ENCODE measurements at regions not wholly inside any gene's neighbourhood (a gene's known extent, or its start where the extent isn't known, plus 50 kb on each side); places are given as distances from the start of the nearest gene placed in this dataset.

- no peak for TF ChIP-seq CTCF (IDR thresholded peaks at IDR 0.05)
- no peak for TF ChIP-seq POLR2A (IDR thresholded peaks at IDR 0.05)
Measured at GRCh38 chr6:110037726-110038295, 59.7 kb downstream of the GPR6 start.
